ENCODE measurements at regions not wholly inside any gene's neighbourhood (a gene's known extent, or its start where the extent isn't known, plus 50 kb on each side); places are given as distances from the start of the nearest gene placed in this dataset.
A peak's percentile ranks its signal among the peaks of the same experiment; 100 is the strongest.

DNA sequence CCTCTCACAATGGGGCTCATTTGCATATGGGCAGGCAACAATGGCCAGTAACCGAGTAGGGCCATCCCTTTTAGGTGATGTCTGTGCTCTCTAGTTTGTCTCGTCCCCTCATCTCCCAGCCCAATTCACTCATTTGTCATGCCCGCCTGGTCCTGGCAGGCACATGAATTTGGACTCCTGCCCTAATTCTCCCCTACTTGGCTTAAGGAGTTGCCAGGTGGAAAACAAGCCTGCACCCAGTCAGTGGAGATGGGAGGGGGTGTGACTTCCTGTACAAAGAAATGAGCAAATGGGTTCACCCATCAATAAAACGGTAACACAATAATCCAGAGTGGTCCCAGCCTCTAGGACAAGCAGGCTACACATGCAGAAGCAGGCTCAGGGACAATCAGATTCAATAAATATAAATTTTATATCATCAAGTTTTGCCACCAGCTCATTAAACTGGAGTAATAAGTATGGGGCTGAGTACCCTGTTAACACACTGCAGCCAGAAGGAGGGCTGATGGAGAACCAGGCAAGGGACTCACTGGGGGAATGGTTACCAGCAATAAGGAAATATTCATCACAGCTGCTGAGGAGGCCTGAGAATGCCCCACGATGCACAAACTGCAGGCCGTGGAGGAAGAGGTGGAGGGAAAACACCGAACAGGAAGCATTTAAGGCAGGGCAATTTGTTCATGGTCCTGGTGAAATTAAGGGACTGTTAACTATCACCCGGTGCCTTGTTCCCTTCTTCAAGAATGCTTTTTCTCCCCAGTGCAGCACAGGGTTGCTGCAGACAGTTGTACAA is 84.4 kb upstream of the GPRC5B start:
- 58 to 61% methylated on average over 8 of the region's 8 CpGs for WGBS, 2 donors
- no peaks in the 10 kb centered on the region for H3K9me3 ChIP-seq
- no peak for DNase-seq
- no peaks in the 10 kb centered on the region for H3K27me3 ChIP-seq
- H3K27ac ChIP-seq, result no peak overlapping the region
- no peaks in the 10 kb centered on the region for H3K4me1 ChIP-seq
- TF ChIP-seq, protein P1, sequence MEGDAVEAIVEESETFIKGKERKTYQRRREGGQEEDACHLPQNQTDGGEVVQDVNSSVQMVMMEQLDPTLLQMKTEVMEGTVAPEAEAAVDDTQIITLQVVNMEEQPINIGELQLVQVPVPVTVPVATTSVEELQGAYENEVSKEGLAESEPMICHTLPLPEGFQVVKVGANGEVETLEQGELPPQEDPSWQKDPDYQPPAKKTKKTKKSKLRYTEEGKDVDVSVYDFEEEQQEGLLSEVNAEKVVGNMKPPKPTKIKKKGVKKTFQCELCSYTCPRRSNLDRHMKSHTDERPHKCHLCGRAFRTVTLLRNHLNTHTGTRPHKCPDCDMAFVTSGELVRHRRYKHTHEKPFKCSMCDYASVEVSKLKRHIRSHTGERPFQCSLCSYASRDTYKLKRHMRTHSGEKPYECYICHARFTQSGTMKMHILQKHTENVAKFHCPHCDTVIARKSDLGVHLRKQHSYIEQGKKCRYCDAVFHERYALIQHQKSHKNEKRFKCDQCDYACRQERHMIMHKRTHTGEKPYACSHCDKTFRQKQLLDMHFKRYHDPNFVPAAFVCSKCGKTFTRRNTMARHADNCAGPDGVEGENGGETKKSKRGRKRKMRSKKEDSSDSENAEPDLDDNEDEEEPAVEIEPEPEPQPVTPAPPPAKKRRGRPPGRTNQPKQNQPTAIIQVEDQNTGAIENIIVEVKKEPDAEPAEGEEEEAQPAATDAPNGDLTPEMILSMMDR (IDR thresholded peaks at IDR 0.05), result no peak
- intact Hi-C loops (cut with DNase I; ENCODE audit: low total_unique reads), result no loop called here
- H3K4me3 ChIP-seq, result no peak overlapping the region
- no peaks in the 10 kb centered on the region for H3K36me3 ChIP-seq (ENCODE audit: low read depth, missing control alignments)

DNA sequence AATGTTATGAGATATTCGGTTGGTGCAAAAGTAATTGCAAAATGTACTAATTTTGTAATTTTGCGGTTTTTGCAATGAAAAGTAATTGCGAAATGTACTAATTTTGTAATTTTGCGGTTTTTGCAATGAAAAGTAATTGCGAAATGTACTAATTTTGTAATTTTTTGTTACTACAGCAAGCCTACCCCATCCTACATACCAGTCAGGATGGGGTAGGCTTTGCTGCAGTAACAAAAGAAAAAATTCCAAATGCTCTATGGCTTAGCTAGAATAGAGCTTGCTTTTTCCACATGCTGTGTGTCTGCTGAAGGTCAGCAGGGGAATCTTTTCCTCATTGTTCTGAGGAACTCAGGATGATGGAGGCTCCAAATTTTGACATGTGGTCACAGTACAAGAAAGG is 83.3 kb upstream of the GPRC5B start:
- intact Hi-C loops (cut with DNase I; ENCODE audit: low total_unique reads), result no loop called here
- Histone ChIP-seq H3K36me3 (ENCODE audit: low read depth, missing control alignments) (no peaks in the 10 kb centered on the region), H3K9me3 (no peaks in the 10 kb centered on the region), H3K27ac (no peak overlapping the region), H3K4me3 (no peak overlapping the region), H3K4me1 (no peaks in the 10 kb centered on the region), H3K27me3 (no peaks in the 10 kb centered on the region)
- whole genome bisulfite sequencing, 2 donors, result 92 to 95% methylated on average over 5 of the region's 5 CpGs
- DNase-seq, result no peak
- no peak for TF ChIP-seq POLR2A (IDR thresholded peaks at IDR 0.05)
- TF ChIP-seq, protein P1 (IDR thresholded peaks at IDR 0.05), result no peak

DNA sequence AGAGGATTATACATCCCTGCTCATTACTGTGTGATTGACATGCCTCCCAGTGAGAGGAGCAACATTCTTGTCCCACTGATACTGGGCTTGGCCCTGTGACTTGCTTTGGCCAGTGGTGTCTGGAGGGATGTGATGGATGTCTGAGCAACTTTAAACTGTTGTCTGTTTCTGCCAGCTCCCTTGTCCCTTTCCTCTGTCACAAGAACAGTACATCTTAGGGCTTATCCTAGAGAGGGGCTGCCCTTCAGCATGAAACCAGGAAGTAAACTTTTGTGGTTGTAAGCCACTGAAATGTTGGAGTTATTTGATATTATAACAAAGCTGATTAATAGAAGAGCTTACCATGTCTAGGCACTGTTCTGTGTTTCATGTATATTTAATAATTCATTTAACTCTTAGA is 82.9 kb upstream of the GPRC5B start:
- H3K36me3 ChIP-seq (ENCODE audit: low read depth, missing control alignments), result no peaks in the 10 kb centered on the region
- H3K9me3 ChIP-seq, result no peaks in the 10 kb centered on the region
- intact Hi-C loops (cut with DNase I; ENCODE audit: low total_unique reads), result no loop called here
- H3K27me3 ChIP-seq, result no peaks in the 10 kb centered on the region
- no peak overlapping the region for H3K4me3 ChIP-seq
- no peak for TF ChIP-seq POLR2A (IDR thresholded peaks at IDR 0.05)
- no peak for DNase-seq
- no peak overlapping the region for H3K27ac ChIP-seq
- no peaks in the 10 kb centered on the region for H3K4me1 ChIP-seq

DNA sequence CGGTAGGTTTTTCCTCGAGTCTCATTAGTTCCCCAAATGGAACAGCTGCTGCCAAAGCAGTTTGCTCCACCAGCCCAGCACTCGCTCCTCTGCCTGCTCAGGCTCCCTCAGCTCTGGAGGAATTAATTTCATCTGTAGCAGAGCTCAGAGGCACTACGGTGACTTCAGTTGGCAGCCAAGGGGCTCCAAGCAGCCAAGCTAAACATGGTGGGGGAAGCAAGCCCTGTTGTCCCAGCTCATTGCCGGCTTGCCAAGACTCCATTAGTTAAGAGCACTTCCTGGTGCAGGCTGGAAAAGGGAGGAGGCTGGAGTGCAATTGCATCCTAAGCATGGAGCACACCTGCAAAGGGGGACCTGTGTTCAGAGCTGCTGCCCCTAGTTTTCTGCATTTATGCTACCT is 78.7 kb upstream of the GPRC5B start:
- H3K9me3 ChIP-seq, result no peaks in the 10 kb centered on the region

DNA sequence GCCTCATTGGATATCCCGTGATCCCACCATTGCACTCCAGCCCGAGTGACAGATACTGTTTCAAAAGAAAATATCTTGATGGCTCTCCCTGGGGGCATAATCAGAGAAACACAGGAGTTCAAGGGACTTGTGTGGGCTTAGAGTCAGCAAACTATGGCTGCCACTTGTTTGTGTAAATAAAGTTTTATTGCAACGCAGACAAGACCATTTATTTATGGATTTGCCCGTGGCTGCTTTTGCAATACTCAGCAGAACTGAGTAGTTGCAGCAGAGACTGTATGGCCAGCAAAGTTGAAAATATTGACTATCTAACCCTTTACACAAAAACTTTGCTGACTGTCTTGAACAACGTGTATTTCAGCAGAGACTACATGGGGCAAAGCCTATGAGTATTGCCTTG is 75.5 kb upstream of the GPRC5B start:
- intact Hi-C loops (cut with DNase I; ENCODE audit: low total_unique reads), result no loop called here
- no peaks in the 10 kb centered on the region for H3K27me3 ChIP-seq

More for the DNA sequence above, 78.7 kb upstream of the GPRC5B start:
- WGBS, 2 donors, result 47 to 53% methylated on average over 5 of the region's 5 CpGs
- TF ChIP-seq POLR2A (IDR thresholded peaks at IDR 0.05), result no peak
- TF ChIP-seq, protein P1 (IDR thresholded peaks at IDR 0.05), result no peak
- Histone ChIP-seq H3K36me3 (ENCODE audit: low read depth, missing control alignments) (no peaks in the 10 kb centered on the region), H3K27me3 (no peaks in the 10 kb centered on the region), H3K4me3 (no peak overlapping the region), H3K27ac (no peak overlapping the region), H3K4me1 (no peaks in the 10 kb centered on the region)
- DNase-seq, result peak; percentile 18
- intact Hi-C loops (cut with DNase I; ENCODE audit: low total_unique reads), result no loop called here

More for the DNA sequence above, 75.5 kb upstream of the GPRC5B start:
- WGBS, 2 donors, result 53 to 64% methylated on average over 5 of the region's 5 CpGs
- Histone ChIP-seq H3K36me3 (ENCODE audit: low read depth, missing control alignments) (no peaks in the 10 kb centered on the region), H3K4me3 (peak overlapping the region in 1 of 2 donors; percentile 8), H3K27ac (no peak overlapping the region), H3K4me1 (no peaks in the 10 kb centered on the region), H3K9me3 (no peaks in the 10 kb centered on the region)
- no peak for DNase-seq
- TF ChIP-seq POLR2A (IDR thresholded peaks at IDR 0.05), result no peak
- TF ChIP-seq, protein P1 (IDR thresholded peaks at IDR 0.05), result no peak

All from testis (tissue), 2 donors.